ENCODE measurements at regions not wholly inside any gene's neighbourhood (a gene's known extent, or its start where the extent isn't known, plus 50 kb on each side); places are given as distances from the start of the nearest gene placed in this dataset.

DNA sequence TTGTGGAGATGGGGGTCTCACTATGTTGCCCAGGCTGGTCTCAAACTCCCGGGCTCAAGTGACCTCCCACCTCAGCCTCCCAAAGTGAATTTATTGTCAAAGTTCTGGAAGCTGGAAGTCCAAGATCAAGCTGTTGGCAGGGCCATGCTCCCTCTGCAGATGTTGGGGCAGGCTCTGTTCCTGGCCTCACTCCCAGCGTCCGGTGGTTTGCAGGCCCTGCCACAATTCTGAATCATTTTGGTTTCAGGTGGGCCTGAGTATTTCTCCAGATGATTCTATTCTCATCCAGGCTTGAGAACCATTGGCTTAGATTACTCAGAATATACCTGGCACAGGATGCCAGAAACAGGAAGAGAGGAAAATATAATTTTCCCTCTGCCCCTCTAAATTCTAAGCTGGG lies 737.4 kb downstream of the TNS3 start:
- TF ChIP-seq, protein P1, sequence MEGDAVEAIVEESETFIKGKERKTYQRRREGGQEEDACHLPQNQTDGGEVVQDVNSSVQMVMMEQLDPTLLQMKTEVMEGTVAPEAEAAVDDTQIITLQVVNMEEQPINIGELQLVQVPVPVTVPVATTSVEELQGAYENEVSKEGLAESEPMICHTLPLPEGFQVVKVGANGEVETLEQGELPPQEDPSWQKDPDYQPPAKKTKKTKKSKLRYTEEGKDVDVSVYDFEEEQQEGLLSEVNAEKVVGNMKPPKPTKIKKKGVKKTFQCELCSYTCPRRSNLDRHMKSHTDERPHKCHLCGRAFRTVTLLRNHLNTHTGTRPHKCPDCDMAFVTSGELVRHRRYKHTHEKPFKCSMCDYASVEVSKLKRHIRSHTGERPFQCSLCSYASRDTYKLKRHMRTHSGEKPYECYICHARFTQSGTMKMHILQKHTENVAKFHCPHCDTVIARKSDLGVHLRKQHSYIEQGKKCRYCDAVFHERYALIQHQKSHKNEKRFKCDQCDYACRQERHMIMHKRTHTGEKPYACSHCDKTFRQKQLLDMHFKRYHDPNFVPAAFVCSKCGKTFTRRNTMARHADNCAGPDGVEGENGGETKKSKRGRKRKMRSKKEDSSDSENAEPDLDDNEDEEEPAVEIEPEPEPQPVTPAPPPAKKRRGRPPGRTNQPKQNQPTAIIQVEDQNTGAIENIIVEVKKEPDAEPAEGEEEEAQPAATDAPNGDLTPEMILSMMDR (IDR thresholded peaks at IDR 0.05) = no peak
- no peak for TF ChIP-seq EZH2 (IDR thresholded peaks at IDR 0.05; ENCODE audit: borderline replicate concordance, insufficient read depth, low read depth, low read length, poor library complexity, severe bottlenecking)
